HEK293 (cell line): ENCODE measurements at regions not wholly inside any gene's neighbourhood (a gene's known extent, or its start where the extent isn't known, plus 50 kb on each side); places are given as distances from the start of the nearest gene placed in this dataset.

ENCODE experiments used
- CTCF ChIA-PET: fragments of 350-600 bp; formaldehyde crosslinking; extraction: SDS; loops from one replicate; lab custom pipeline; 2021; ENCODE audit warnings: antibody characterized with exemption; lab: Yijun Ruan, JAX
- POLR2A ChIA-PET: fragments of 300-600 bp; formaldehyde crosslinking; extraction: SDS; loops from one replicate; lab custom pipeline; 2020; ENCODE audit warnings: antibody characterized with exemption, inconsistent platforms; lab: Yijun Ruan, JAX
- H3K27ac ChIP-seq: fragments of 200-500 bp; sonication (Bioruptor generic); 2 replicates; pipeline ENCODE4 v1.5.1; 2014; ENCODE audit warnings: low read depth, low read length, control low read depth, inconsistent platforms; ENCODE audit errors: extremely low read depth
- H3K36me3 ChIP-seq, 2 experiments: fragments of 200-500 bp in 1 of 2; sonication (Bioruptor generic) in 1 of 2; 1 replicate in 1 of 2; 2 replicates in 1 of 2; pipeline ENCODE4 v1.5.1; 2014 to 2017; ENCODE audit warnings: inconsistent platforms in 2 of 2, low read length in 2 of 2; ENCODE audit not compliant: control insufficient read depth in 2 of 2, insufficient read depth in 1 of 2
- H3K4me1 ChIP-seq: fragments of 200-500 bp; sonication (Bioruptor generic); 2 replicates; pipeline ENCODE4 v1.5.1; 2014; ENCODE audit warnings: mild to moderate bottlenecking, low read length, inconsistent platforms; ENCODE audit not compliant: control insufficient read depth, insufficient read depth
- H3K4me3 ChIP-seq: 2 replicates; pipeline ENCODE4 v1.5.1; 2011; ENCODE audit warnings: low read depth, mild to moderate bottlenecking, control low read depth, low read length, moderate library complexity
- H3K9me3 ChIP-seq: fragments of 200-500 bp; sonication (Bioruptor generic); 2 replicates; pipeline ENCODE4 v1.5.1; 2014; ENCODE audit warnings: low read depth, low read length, inconsistent platforms; ENCODE audit not compliant: control insufficient read depth, insufficient read depth
- AEBP2 ChIP-seq: fragments of 450-650 bp; formaldehyde crosslinking; IDR thresholded peaks from 2 replicates; pipeline ENCODE4 v1.5.1; 2016; ENCODE audit warnings: missing biosample characterization, missing genetic modification characterization, borderline replicate concordance
- ATF2 ChIP-seq: fragments of 450-650 bp; formaldehyde crosslinking; IDR thresholded peaks from 2 replicates; pipeline ENCODE4 v1.5.1; 2016; ENCODE audit warnings: missing biosample characterization, missing genetic modification characterization, low read depth
- HOXC10 ChIP-seq: sonication (generic); formaldehyde crosslinking; IDR thresholded peaks from 2 replicates; pipeline ENCODE4 v1.8.1; 2023; ENCODE audit warnings: mild to moderate bottlenecking, missing genetic modification reagents
- HOXD13 ChIP-seq: sonication (generic); formaldehyde crosslinking; IDR thresholded peaks from 2 replicates; pipeline ENCODE4 v1.8.0; 2022; ENCODE audit warnings: missing genetic modification reagents, borderline replicate concordance
- KLF10 ChIP-seq: fragments of 450-650 bp; IDR thresholded peaks from 2 replicates; pipeline ENCODE4 v1.5.1; 2018; ENCODE audit warnings: missing biosample characterization, mild to moderate bottlenecking, missing genetic modification characterization
- PRDM10 ChIP-seq: fragments of 450-650 bp; formaldehyde crosslinking; IDR thresholded peaks from 2 replicates; pipeline ENCODE4 v1.5.1; 2016; ENCODE audit warnings: missing biosample characterization, missing genetic modification characterization
- REPIN1 ChIP-seq: fragments of 450-650 bp; formaldehyde crosslinking; IDR thresholded peaks from 2 replicates; pipeline ENCODE4 v1.5.1; 2017; ENCODE audit warnings: missing biosample characterization, missing genetic modification characterization, low read depth
- REST ChIP-seq: fragments of 450-650 bp; formaldehyde crosslinking; IDR thresholded peaks from 2 replicates; pipeline ENCODE4 v1.5.1; 2016; ENCODE audit warnings: missing biosample characterization, missing genetic modification characterization
- SCRT2 ChIP-seq: fragments of 450-650 bp; formaldehyde crosslinking; IDR thresholded peaks from 2 replicates; pipeline ENCODE4 v1.5.1; 2016; ENCODE audit warnings: missing biosample characterization, missing genetic modification characterization
- ZBTB21 ChIP-seq: fragments of 450-650 bp; formaldehyde crosslinking; IDR thresholded peaks from 2 replicates; pipeline ENCODE4 v1.5.1; 2017; ENCODE audit warnings: missing biosample characterization, missing genetic modification characterization
- ZFHX2 ChIP-seq: fragments of 450-650 bp; formaldehyde crosslinking; conservative IDR thresholded peaks from 2 replicates; pipeline ENCODE4 v1.5.1; 2016; ENCODE audit warnings: missing biosample characterization, missing genetic modification characterization
- ZNF140 ChIP-seq: fragments of 450-650 bp; formaldehyde crosslinking; IDR thresholded peaks from 2 replicates; pipeline ENCODE4 v1.5.1; 2016; ENCODE audit warnings: missing biosample characterization, missing genetic modification characterization
- ZNF274 ChIP-seq, 2 experiments: fragments of 200-500 bp in 1 of 2; fragments of 450-650 bp in 1 of 2; sonication (Bioruptor generic) in 1 of 2; formaldehyde crosslinking in 1 of 2; IDR thresholded peaks; 2 replicates each; pipeline versions ENCODE4 v1.5.1 to v1.6.1; 2014 to 2016; ENCODE audit warnings: borderline replicate concordance in 1 of 2, inconsistent platforms in 1 of 2, low read length in 1 of 2, missing biosample characterization in 1 of 2, missing genetic modification characterization in 1 of 2
- ZNF280C ChIP-seq: fragments of 450-650 bp; formaldehyde crosslinking; IDR thresholded peaks from 2 replicates; pipeline ENCODE4 v1.5.1; 2016; ENCODE audit warnings: missing biosample characterization, missing genetic modification characterization
- ZNF394 ChIP-seq: fragments of 450-650 bp; formaldehyde crosslinking; IDR thresholded peaks from 2 replicates; pipeline ENCODE4 v1.5.1; 2016; ENCODE audit warnings: missing biosample characterization, missing genetic modification characterization, mild to moderate bottlenecking, moderate library complexity, borderline replicate concordance
- ZNF555 ChIP-seq: fragments of 450-650 bp; formaldehyde crosslinking; conservative IDR thresholded peaks from 2 replicates; pipeline ENCODE4 v1.5.1; 2017; ENCODE audit warnings: missing biosample characterization, mild to moderate bottlenecking, missing genetic modification characterization, inconsistent platforms
- ZNF629 ChIP-seq: fragments of 450-650 bp; formaldehyde crosslinking; IDR thresholded peaks from 2 replicates; pipeline ENCODE4 v1.5.1; 2017; ENCODE audit warnings: missing biosample characterization, missing genetic modification characterization
- ZNF645 ChIP-seq: fragments of 450-650 bp; formaldehyde crosslinking; IDR thresholded peaks from 2 replicates; pipeline ENCODE4; 2016; ENCODE audit warnings: missing biosample characterization, missing genetic modification characterization
- ZNF776 ChIP-seq: fragments of 450-650 bp; formaldehyde crosslinking; IDR thresholded peaks from 2 replicates; pipeline ENCODE4 v1.5.0; 2017; ENCODE audit warnings: missing biosample characterization, missing genetic modification characterization, borderline replicate concordance
- ZNF792 ChIP-seq: fragments of 450-650 bp; formaldehyde crosslinking; IDR thresholded peaks from 2 replicates; pipeline ENCODE4 v1.5.1; 2016; ENCODE audit warnings: missing biosample characterization, missing genetic modification characterization
- ZNF843 ChIP-seq: fragments of 450-650 bp; formaldehyde crosslinking; IDR thresholded peaks from 2 replicates; pipeline ENCODE4 v1.5.1; 2016; ENCODE audit warnings: missing biosample characterization, missing genetic modification characterization

GRCh38 chr5:54900984-54901725 lies 84.2 kb downstream of the ESM1 start (continued):
- TF ChIP-seq ZNF280C (tag by site-specific recombination) = no peak
- TF ChIP-seq PRDM10 (tag by site-specific recombination) = no peak
- no peak for TF ChIP-seq ZNF140 (tag by site-specific recombination)
- TF ChIP-seq ZNF843 (tag by site-specific recombination) = no peak
- TF ChIP-seq ZNF629 (tag by site-specific recombination) = no peak
- TF ChIP-seq REPIN1 (tag by site-specific recombination) = no peak
- TF ChIP-seq ZBTB21 (tag by site-specific recombination) = no peak

GRCh38 chr5:54897001-54897400 lies 88.4 kb downstream of the ESM1 start:
- H3K9me3 ChIP-seq = no peaks in the 10 kb centered on the region
- H3K27ac ChIP-seq = no peak overlapping the region
- ChIA-PET POLR2A (no interaction called here), CTCF (interaction anchor here (0.6 to 2.0 kb wide), 6 partner anchors 8 to 454 kb away, joined by 3 to 6 read pairs (median 5); partner anchors contain the start of gene GPX8)
- no peak overlapping the region for H3K4me3 ChIP-seq
- H3K4me1 ChIP-seq = no peaks in the 10 kb centered on the region
- H3K36me3 ChIP-seq = no peaks in the 10 kb centered on the region
- TF ChIP-seq ZNF394 (no peak), HOXC10 (CRISPR knock-in tag) (no peak), AEBP2 (no peak), REST (tag by site-specific recombination) (no peak), ZNF792 (no peak), KLF10 (tag by site-specific recombination) (no peak), ZNF555 (no peak), ZFHX2 (tag by site-specific recombination) (no peak), ATF2 (tag by site-specific recombination) (no peak), ZNF274 (IDR thresholded peaks at IDR 0.05; ENCODE audit: low read length) (no peak), ZNF274 (tag by site-specific recombination; IDR thresholded peaks at IDR 0.05; ENCODE audit: borderline replicate concordance) (no peak), HOXD13 (CRISPR knock-in tag) (no peak), ZNF645 (tag by site-specific recombination) (no peak), ZNF776 (tag by site-specific recombination) (no peak), SCRT2 (tag by site-specific recombination) (no peak)
